LoVo (cell line): ENCODE measurements at regions not wholly inside any gene's neighbourhood (a gene's known extent, or its start where the extent isn't known, plus 50 kb on each side); places are given as distances from the start of the nearest gene placed in this dataset.
"Not testable (repeated sequence)": the region's sequence is repeated elsewhere in the genome, so short reads cannot be mapped to it uniquely, and the experiment has no call there.

Experiments used
- DNase-seq: peaks from one replicate; pipeline ENCODE4 v3.0.0-alpha.2; 2016; ENCODE audit warnings: low spot score

DNA sequence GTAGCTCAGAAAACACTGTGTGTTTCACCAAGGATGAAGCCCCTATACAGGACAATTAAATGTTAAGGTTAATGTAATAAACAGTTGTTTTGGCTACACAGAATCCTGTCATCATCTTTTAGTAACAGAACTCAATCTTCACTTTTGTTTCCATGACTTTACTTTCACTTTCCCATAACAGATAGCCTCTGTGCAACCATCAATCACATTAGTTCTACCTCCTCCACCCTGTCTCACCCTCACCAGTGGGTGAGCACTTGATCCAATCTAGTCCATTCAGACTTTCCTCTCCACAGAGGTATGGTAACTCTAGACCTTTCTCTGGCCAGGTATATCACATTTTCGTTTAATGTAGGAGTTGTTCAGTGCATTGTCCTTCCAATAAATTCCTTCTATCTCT is 1018.5 kb downstream of the ADGRL2 start:
- DNase-seq: no peak

DNA sequence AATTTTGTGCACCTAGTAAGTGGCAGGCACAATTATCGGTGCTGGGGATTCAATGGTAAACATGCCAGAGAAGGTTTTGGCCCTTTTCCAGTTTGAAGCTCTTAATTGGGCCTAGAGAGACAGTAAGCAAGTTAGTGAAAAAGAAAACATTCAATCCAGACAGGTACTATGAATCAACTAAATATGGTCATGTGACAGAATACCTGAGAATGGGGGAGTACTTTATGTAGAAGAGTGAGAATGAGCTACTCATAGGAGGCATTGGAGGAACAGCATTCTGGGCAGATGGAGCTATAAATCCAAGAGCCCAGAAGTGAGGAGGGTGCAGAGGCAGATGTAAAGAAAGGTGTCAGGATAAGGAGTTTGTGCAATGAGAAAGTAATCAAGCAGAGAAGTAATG is 1017.9 kb downstream of the ADGRL2 start:
- DNase-seq: no peak

DNA sequence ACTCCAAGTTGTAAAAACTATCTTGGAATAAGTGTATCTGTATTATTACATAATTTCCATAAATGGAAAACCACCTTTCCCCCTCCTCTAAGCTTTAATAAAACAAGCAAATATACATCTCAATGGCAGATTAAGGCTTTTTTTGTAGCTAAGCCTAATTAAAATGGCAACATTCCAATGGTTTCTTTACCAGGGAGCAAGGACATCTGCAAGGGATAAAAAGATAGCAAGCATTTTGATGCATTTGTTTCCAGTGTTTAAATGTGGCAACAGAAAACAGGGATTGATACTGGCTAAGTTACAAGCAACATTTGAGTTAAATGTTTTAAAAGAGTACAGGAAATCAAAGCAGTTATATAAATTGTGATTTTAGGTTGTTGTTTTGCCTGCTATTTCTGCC is 1012.7 kb downstream of the ADGRL2 start:
- no peak for DNase-seq

DNA sequence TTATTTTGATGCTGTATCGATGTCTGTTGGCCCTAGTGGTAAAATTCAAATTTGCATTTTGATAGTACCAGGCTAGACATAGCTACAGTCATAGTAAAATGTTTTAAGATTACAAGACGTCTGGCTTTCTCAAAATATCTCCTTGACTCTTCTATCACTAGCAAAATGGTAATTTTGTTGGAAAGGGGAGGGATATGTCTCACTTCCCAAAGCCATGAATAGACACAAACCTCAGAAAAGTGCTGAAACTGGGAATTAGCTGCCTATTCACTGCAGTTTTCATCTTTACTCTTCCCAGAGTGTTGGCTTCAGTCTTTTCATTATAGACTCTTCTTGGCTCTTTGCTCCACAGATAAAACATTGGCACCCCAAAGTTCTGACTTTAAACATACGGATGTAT is 1009.9 kb downstream of the ADGRL2 start:
- DNase-seq: no peak

DNA sequence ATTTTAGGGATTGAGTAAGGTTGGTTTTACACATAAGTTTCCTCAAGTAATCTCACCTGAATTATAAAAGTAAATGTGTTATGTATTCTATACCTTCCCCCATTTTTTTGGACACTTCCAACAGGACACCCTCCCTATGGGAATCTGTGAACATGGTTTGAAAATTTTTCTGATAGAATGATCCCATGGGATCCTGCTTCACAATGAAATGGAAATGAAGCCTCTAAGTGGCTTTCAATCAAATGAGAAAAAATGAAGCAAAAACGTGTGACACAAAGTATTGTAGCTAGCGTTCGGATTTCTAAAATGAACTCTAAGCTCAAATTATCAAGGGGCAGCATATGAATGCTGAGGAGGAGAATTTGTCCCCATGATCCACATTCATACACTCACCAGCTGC is 1006.8 kb downstream of the ADGRL2 start:
- DNase-seq: no peak

DNA sequence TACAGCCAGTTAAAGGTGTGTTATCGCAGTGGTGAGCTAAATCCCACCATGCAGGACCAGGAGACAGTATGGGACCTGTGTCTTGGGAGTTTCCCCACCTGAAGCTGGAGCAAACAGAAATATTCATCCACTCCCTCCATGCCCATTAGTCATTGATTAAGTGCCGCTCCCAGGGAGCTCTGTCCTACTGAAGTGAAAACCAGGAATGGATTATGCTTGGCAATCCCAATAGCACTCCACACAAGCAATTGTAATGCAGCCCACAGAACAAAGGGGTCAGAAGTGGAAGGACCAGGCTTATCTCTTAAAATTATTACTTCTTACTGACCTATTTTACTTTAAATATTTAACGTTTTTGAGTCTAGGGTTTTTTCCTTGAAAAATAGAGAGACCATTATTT is 1005.4 kb downstream of the ADGRL2 start:
- DNase-seq: no peak

DNA sequence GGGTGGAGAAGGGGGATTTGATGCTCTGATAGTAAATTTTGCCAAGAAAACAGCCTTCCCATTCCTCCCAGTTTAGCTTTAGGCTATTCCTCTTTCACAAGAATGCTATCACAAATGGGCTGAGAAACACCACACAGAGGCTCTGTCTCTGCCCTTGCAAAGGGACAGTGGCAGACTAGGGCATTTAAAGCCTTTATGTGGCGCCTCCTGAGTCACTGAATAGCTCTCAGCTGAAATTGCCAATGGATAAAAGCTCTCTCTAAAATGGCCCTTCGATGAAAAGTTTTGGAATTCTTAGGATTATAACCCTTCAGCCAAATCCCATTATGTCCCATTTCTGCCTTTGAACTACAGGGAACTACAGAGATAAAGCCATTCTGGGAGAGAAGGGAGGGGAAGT is 1000.4 kb downstream of the ADGRL2 start:
- no peak for DNase-seq

DNA sequence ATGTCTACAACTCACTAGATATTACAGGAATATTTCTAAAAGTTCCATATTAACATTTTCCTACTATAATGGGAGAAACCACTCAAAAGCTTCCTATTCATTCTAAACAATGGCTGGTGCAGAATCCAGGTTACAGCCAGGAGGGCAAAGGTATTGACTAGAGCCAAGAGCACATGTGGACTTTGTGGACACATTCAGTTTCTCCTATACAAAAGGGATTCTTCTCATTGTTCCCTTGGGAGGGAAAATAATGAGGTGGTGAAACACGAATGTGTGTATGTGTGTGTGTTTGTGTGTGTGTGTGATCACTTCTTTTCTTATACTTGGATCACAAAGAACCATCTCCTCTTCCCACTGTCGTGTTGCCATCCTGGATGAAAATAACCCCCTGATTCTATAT is 1000.0 kb downstream of the ADGRL2 start:
- no peak for DNase-seq

DNA sequence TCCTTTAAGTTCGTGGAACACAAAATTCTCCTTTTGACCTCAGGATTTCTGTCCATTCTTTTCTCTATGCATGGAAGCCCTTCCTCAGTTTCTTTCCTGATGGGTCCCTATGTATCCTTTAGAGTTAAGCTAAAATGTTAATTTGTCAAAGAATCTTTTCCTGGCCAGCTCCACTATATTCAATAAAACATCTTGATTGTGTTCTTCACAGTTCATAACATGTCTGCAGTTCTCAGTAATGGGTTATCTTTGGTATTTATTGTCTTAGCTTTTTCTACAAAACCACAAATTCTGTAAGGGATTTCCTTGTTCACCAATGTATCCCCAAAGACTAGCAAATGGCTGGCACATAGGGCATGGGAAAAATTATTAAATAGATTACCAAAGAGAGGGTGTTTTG is 998.5 kb downstream of the ADGRL2 start:
- DNase-seq: no peak

DNA sequence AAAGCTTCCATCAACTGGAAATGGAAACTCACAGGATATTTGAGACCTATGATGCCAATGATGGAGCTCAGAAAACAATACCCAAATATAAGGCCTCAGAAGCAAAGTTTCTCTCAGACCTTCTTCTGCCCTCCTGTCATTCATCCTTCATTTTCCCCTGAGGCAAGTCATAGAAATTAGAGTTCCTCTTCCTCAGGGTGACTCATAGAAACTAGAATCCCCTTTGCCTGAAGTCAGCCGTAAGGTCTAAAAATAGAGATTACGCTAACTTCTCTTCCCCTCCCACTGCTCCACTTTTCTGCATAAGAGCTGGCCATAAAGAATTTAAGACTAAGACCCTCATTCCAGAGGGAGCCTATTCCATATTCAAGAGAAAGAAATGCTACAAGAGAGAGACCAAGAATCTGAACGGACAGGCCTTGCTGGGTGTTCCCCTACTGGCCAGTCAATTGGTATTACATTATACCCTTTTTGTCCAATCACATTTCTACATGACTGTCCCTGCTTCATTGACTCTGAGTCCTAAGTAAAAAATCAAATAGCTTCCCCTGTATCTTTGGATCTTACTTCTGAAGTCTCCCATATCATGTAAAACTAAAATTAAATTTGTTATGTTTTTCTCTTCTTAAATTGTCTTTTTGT is 994.9 kb downstream of the ADGRL2 start:
- no peak for DNase-seq

DNA sequence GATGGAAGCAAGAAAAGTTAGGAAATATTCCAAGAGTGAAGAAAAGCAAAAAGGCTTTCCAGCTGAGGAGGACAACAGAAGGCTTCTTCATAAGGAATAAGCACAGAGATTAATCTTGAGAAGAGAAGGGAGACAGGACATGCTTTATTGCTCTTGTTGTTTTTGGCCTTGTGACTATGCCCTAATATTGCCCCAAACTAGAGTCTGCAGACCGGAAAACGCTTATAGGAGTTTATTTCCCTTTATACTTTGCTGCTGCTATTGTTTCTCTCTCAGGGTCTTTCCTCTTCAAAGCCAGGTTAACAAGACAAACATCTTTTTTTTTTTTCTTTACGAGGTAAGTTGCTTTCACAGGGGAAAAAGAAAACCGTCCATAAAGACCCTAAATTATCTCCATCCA is 991.4 kb downstream of the ADGRL2 start:
- DNase-seq: no peak

DNA sequence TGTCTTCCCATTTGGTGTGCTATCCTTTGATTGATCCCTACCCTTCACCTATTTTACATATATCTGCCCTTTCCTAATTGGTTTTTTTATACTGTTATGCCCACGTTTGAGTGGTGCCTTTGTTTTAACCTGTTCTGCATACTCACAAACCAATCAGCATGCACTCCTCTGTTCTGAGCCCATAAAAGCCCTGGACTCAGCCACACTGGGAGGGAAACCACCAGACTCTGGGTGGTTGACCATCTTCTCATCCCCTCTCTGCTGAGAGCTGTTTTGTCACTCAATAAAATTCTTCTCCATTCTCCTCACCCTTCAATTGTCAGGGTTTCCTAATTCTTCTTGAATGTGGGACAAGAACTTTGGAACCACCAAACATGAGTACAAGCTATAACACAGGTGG is 989.8 kb downstream of the ADGRL2 start:
- DNase-seq: no peak

DNA sequence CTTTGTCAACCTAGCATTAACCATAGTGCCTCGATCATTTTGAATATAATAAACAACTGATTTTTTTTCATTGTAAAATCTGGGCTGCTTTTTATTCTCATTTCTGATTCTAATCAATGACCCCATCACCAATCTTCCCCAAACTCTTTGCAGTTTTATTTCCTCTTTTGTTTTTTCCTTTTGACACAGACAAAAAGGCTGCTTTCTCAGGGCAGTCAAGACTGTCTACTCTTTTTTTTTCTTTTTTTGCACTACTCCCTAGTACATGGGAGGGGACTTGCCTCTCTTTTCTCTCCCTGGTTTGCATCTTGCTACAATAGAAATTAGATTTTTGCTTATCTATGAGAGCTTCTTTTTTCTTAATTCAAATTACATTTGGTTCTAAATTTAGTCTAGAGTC is 987.9 kb downstream of the ADGRL2 start:
- DNase-seq: no peak

DNA sequence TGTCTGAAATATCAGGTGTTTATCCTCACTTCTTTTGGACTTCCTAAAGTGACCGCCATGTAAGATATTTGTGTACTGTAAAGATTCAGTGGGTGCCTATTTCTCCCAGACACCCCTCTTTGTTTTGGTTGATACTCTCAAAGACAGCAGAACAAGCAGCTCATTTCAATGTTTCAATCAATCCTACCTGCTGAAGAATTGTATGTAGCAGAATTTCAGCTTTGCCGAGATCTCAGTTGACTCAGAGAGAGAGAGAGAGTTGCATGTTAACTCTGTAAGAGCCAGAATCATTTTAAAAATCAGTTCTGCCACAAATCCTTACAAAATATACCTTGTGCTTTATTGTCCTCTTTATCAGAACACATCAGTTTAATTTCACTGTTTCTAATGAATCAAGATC is 987.3 kb downstream of the ADGRL2 start:
- DNase-seq: no peak

DNA sequence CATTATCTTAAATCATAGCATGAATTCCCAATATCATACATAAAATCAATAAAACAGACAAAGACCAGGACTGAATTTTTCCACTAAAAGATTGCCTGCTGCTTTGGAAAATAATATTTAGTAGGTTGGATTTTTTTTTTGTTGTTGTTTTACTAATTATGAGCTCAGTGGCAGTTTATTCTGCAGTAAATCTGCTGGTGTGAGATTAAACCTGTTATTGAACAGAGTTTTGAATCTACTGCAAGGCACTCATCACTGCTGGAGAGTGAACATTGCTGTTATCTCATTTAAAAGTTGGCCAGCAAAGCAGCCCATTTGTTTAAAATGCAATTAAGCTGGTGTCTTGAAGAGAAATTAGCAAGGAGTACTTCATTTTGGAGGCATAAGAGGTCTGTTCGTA is 986.1 kb downstream of the ADGRL2 start:
- DNase-seq: no peak

DNA sequence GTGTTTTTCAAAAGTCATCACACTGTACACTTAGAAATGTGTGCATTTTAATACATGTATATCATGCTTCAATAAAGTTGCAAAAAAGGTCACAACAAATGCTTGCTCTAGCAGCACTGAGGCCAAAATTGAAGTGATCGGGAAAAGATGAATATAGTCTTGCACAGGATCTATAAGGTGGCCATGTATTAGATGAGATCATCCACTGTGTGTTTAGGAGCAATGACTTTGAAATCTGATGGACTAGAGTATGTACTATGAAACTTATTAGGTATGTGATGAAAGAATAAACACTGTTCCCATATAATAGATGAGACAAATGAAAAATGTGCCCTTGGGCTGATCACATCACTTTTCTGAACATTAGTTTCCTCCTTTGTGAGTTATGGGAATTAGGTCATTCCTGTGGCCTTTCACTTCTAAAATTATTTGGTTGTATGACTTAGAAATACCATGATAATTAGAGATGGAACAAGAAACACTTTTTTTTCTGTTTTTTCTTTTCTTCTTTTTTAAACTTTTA is 984.6 kb downstream of the ADGRL2 start:
- DNase-seq: no peak

DNA sequence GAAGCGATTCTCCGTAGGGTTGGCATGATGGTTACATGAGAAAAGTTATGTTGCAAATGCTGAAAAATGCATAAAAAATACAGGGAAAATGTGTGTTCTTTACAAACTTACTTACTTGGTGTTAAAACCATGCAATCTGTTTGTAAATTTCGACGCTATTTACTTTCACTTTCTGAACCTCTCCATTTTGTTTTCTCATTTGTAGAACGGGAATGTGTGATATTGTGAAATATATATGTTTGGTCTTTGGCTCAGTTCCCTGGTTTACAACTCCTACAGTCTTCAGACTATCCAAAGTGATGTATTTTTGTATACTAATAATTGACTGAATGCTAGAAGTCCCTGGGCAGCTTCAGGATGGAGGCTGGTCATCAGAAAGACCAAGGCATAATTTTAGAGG is 982.3 kb downstream of the ADGRL2 start:
- no peak for DNase-seq

DNA sequence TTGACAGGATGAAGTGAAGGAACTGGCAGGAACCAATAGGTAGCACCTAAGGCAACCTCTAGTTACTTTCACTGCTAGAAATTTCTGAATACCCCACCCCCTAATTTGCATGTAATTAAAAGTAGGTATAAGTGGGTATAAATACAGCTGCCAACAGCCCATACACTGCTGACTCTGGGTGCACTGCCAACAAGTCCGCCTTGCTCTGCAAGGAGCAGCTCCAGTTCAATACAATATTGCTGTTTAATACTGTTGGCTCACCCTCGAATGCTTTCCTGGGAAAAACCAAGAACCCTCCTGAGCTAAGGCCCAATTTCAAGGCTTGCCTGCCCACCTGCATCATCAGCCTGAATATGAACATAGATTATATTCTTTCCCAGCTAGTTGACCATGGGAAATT is 981.9 kb downstream of the ADGRL2 start:
- no peak for DNase-seq

DNA sequence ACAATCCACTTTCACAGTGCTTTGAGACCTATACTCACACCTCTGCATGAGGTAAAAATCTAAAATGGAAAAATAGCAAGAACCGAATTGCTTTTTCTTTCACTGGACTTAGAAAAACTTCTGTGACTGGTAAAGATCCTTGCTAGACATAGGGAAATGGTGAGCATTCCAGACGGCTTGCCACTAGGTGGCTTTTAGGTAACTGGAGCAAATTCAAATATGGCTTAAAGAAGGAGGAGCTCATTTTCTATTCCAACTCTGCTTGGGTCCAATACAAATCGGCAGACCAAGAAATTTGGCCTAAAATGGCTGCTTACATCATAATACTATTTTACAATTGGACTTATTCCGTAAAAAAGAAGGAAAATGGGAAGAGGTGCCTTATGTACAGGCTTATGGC is 977.9 kb downstream of the ADGRL2 start:
- no peak for DNase-seq

DNA sequence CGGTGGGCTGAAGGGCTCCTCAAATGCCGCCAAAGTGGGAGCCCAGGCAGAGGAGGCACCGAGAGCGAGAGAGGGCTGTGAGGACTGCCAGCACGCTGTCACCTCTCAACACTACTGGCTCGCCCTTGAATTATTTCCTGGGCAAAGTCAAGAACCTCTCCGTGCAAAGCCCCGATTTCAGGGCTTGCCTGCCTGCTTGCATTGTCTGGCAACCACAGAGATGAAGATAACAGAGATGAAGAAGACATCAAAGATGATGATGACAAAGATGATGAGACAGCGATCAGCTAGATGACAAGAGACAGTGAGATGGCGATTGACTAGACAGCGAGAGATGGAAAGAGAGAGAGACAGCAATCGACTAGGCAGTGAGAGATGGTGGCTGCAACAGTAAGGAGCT is 976.5 kb downstream of the ADGRL2 start:
- DNase-seq: no peak

DNA sequence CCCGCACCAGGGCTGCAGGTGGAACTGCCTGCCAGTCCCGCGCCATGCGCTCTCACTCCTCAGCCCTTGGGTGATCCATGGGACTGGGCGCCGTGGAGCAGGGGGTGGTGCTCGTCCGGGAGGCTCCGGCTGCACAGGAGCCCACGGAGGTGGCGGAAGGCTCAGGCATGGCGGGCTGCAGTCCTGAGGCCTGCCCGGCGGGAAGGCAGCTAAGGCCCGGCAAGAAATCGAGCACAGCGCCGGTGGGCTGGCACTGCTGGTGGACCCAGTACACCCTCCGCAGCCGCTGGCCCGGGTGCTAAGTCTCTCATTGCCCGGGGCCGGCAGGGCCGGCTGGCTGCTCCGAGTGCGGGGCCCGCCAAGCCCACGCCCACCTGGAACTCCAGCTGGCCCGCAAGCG is 976.0 kb downstream of the ADGRL2 start:
- DNase-seq: not testable (repeated sequence)

DNA sequence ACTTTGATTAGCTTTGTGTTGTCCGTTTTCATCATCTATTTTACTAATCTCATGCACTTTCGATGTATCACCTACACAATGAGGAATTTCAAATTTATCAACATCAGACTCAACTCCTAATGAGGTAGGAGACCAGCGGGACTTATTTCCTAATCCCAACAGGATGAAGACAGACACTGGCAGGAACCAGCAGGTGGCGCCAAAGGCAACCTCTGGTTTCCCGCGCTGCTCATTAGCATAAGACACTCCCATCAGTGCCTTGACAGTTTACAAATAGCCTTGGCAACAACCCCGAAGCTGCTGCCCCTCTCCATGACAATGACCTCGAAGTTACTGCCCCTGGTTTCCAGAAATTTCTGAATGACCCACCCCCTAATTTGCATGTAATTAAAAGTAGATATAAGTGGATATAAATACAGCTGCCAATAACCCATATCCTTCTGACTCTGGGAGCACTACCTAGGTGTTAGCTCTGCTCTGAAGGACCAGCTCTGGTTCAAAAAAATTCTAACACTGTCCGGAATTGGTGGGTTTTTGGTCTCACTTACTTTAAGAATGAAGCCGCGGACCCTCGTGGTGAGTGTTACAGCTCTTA is 974.8 kb downstream of the ADGRL2 start:
- peak; percentile 16 for DNase-seq

DNA sequence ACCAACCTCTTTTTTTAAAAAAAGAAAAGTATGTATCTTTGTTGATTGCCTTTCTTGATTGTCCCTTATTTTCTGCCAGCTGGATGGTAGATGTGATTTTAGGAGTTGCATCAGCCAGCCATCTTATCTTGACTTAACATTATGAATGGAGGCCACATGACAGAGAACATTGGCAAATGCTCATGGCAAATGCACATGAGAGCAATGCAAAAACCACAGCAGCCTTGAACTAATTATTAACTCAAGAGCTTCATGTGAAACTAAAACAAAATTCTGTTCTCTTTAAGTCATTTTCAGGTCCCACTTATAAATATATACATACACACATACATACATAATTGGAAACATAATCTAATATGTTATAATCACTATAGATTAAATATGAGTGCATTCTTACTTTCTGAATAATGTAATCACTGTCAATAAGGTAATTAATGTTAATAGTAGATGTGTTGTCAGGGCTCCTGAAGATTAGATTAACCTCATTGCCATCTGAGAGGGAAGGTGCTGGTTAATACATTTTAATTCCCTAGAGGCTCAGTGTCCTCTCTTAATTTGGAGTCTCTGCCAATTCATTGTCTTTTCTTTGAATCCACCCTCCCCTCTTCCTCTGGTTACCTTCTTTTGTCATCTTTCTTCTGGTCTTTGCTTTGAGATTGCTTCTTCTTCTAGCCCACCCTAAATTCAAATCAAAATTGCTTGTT is 962.2 kb downstream of the ADGRL2 start:
- no peak for DNase-seq

DNA sequence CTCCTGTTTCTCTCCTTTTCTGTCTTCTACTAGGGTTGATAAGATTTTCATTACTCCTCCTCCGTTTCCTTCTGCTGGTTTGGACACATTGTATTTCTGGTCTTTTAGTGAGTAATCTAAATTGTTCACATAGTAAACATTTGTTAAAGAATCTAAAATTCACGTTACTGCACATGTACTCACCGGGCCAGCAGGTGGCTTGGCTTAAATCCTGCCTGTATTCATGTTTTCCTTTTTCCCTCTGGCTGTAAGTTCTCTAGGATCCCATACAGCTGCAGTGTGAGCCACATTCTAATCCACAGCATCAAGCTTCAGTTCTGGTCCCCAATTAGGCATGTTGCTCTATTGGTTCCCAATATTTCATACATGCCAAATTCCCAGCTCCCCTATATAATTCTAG is 958.3 kb downstream of the ADGRL2 start:
- no peak for DNase-seq
